A673 (cell line): ENCODE measurements at regions not wholly inside any gene's neighbourhood (a gene's known extent, or its start where the extent isn't known, plus 50 kb on each side); places are given as distances from the start of the nearest gene placed in this dataset.

ENCODE experiments used
- EZH2 ChIP-seq: fragments of 200-600 bp; sonication (generic); IDR thresholded peaks from 2 replicates; pipeline ENCODE4 v1.6.1; 2017; ENCODE audit warnings: borderline replicate concordance, low read depth, mild to moderate bottlenecking, mixed read lengths, antibody characterized with exemption, low read length; ENCODE audit not compliant: poor library complexity, severe bottlenecking
- TF ChIP-seq, protein P1 (sequence below): fragments of 300-800, 200-600 bp; sonication (generic); conservative IDR thresholded peaks from 2 replicates; pipeline ENCODE4 v1.5.1; 2017; ENCODE audit warnings: low read depth, mild to moderate bottlenecking, antibody characterized with exemption, low read length, moderate library complexity, mixed read lengths

DNA sequence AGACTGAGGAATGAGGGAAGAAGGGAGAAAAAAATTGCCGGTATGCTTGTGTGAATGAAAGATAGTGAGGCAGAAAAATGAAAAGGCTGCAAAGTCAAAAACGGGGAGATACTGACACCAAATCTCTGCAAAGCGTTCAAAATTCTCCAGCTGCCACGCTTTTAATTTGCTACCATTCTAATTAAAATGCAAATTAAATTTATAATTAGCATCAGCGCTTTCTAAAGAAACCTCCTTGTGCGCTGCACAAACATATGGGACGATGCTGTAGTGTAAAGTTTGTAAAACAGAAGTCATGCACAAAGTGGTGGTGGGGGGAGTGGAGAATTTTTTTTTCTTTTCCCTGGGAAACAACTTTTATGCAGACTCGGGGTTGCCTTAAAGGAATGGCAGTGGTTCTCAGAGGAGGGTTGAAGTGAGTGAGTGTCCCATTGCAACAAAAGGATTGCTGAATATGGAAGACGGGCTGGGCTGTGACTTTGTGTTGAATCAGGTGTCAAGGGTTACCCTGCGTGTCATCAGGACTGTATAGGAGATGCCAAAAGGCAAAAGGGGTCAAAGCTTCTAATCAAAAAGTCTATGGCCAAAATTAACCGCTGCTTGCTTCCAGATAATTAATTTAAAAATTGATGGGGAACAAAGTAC is 472.2 kb downstream of the NR2F2 start:
- no peak for TF ChIP-seq EZH2
- TF ChIP-seq, protein P1, sequence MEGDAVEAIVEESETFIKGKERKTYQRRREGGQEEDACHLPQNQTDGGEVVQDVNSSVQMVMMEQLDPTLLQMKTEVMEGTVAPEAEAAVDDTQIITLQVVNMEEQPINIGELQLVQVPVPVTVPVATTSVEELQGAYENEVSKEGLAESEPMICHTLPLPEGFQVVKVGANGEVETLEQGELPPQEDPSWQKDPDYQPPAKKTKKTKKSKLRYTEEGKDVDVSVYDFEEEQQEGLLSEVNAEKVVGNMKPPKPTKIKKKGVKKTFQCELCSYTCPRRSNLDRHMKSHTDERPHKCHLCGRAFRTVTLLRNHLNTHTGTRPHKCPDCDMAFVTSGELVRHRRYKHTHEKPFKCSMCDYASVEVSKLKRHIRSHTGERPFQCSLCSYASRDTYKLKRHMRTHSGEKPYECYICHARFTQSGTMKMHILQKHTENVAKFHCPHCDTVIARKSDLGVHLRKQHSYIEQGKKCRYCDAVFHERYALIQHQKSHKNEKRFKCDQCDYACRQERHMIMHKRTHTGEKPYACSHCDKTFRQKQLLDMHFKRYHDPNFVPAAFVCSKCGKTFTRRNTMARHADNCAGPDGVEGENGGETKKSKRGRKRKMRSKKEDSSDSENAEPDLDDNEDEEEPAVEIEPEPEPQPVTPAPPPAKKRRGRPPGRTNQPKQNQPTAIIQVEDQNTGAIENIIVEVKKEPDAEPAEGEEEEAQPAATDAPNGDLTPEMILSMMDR = no peak
